HCT116 (cell line): ENCODE measurements at regions not wholly inside any gene's neighbourhood (a gene's known extent, or its start where the extent isn't known, plus 50 kb on each side); places are given as distances from the start of the nearest gene placed in this dataset.

ENCODE experiments used
- ATAC-seq: fragments of 200-7000 bp; cut with Tn5 transposase; 2 replicates; pipeline ENCODE4 v1.9.1; 2020; ENCODE audit warnings: mild to moderate bottlenecking, moderate library complexity
- BruUV-seq: library from RNA; stranded (reverse); fragments of 400-500 nt; replicated peaks from 2 replicates; lab custom pipeline; 2021; lab: Mats Ljungman, UMichigan
- CTCF ChIA-PET: fragments of 300-600 bp; sonication (Branson Sonifier 250); formaldehyde crosslinking; loops from one replicate; lab custom pipeline; 2021; ENCODE audit warnings: antibody characterized with exemption; lab: Charles Lee
- POLR2A ChIA-PET: fragments of 300-600, 350-600 bp; sonication (Branson Sonifier 250); formaldehyde crosslinking; loops from one replicate; lab custom pipeline; 2021; ENCODE audit warnings: antibody characterized with exemption; lab: Charles Lee
- RAD21 ChIA-PET, 2 experiments: fragments of 300-600 bp; sonication (Branson Sonifier 250); formaldehyde crosslinking; loops; one replicate each; lab custom pipeline; 2023; ENCODE audit warnings: low total read pairs in 2 of 2; ENCODE audit not compliant: uncharacterized antibody in 2 of 2, unreplicated experiment in 2 of 2, low non-redundant PET in 1 of 2; lab: Charles Lee
- DNase-seq: peaks from one replicate; pipeline ENCODE4 v3.0.0-alpha.2; 2010; ENCODE audit warnings: low read depth, low spot score
- H2AFZ ChIP-seq: fragments of 200-600 bp; shearing (Covaris generic), sonication (generic); 2 replicates; pipeline ENCODE4 v1.6.1; 2017; ENCODE audit warnings: low read depth, mixed run types, mixed read lengths, antibody characterized with exemption, low read length; ENCODE audit not compliant: poor library complexity, severe bottlenecking
- H3K27ac ChIP-seq: 2 replicates; pipeline ENCODE4 v1.5.1; 2012; ENCODE audit warnings: low read depth, low read length
- H3K27me3 ChIP-seq: fragments of 200-600 bp; sonication (generic); 2 replicates; pipeline ENCODE4 v1.6.1; 2016; ENCODE audit warnings: mixed run types, low read length, mixed read lengths; ENCODE audit not compliant: insufficient read depth
- H3K36me3 ChIP-seq, 2 experiments: fragments of 200-500 bp in 1 of 2; fragments of 200-600 bp in 1 of 2; sonication (Bioruptor generic) in 1 of 2; sonication (generic) in 1 of 2; 2 replicates each; pipeline versions ENCODE4 v1.5.1 to v1.6.1; 2014 to 2016; ENCODE audit warnings: low read length in 2 of 2, inconsistent platforms in 1 of 2, mixed read lengths in 1 of 2, mixed run types in 1 of 2; ENCODE audit not compliant: insufficient read depth in 2 of 2, control insufficient read depth in 1 of 2
- H3K4me1 ChIP-seq, 2 experiments: fragments of 200-600 bp in 1 of 2; sonication (generic) in 1 of 2; 2 replicates each; pipeline versions ENCODE4 v1.5.1 to v1.6.1; 2012 to 2017; ENCODE audit warnings: low read length in 2 of 2, inconsistent platforms in 1 of 2, mild to moderate bottlenecking in 1 of 2, mixed read lengths in 1 of 2, mixed run types in 1 of 2, moderate library complexity in 1 of 2; ENCODE audit not compliant: insufficient read depth in 2 of 2, control insufficient read depth in 1 of 2
- H3K4me2 ChIP-seq: fragments of 200-600 bp; sonication (generic); 2 replicates; pipeline ENCODE4 v1.6.1; 2017; ENCODE audit warnings: mixed run types, low read length, mixed read lengths
- H3K4me3 ChIP-seq, 2 experiments: fragments of 200-600 bp in 1 of 2; sonication (generic) in 1 of 2; replicated peaks in 1 of 2; 2 replicates each; pipeline ENCODE4 v1.5.1; 2011 to 2016; ENCODE audit warnings: low read length in 2 of 2, control low read depth in 1 of 2, low read depth in 1 of 2, mild to moderate bottlenecking in 1 of 2, mixed read lengths in 1 of 2, mixed run types in 1 of 2
- H3K79me2 ChIP-seq: fragments of 200-600 bp; sonication (generic); 2 replicates; pipeline ENCODE4 v1.6.1; 2017; ENCODE audit warnings: mild to moderate bottlenecking, mixed run types, low read length, moderate library complexity, mixed read lengths; ENCODE audit not compliant: insufficient read depth
- H3K9ac ChIP-seq: fragments of 200-600 bp; sonication (generic); 2 replicates; pipeline ENCODE4 v1.6.1; 2016; ENCODE audit warnings: low read length, mixed read lengths
- H3K9me2 ChIP-seq: fragments of 200-600 bp; sonication (generic), shearing (Covaris generic); 2 replicates; pipeline ENCODE4 v1.6.1; 2017; ENCODE audit warnings: mixed run types, mild to moderate bottlenecking, moderate library complexity; ENCODE audit not compliant: insufficient read depth
- H3K9me3 ChIP-seq, 2 experiments: fragments of 200-500 bp in 1 of 2; fragments of 200-600 bp in 1 of 2; sonication (Bioruptor generic) in 1 of 2; sonication (generic) in 1 of 2; 2 replicates each; pipeline ENCODE4 v1.6.1; 2014 to 2017; ENCODE audit warnings: low read length in 2 of 2, mixed read lengths in 2 of 2, inconsistent platforms in 1 of 2, low read depth in 1 of 2, mild to moderate bottlenecking in 1 of 2, mixed run types in 1 of 2, moderate library complexity in 1 of 2; ENCODE audit not compliant: control insufficient read depth in 1 of 2, insufficient read depth in 1 of 2
- H4K20me1 ChIP-seq: fragments of 200-600 bp; sonication (generic), shearing (Covaris generic); 2 replicates; pipeline ENCODE4 v1.6.1; 2017; ENCODE audit warnings: mixed run types, mild to moderate bottlenecking, moderate library complexity; ENCODE audit not compliant: insufficient read depth
- CBX3 ChIP-seq: IDR thresholded peaks from 2 replicates; pipeline ENCODE4 v1.6.1; 2012; ENCODE audit warnings: low read depth
- CEBPB ChIP-seq: IDR thresholded peaks from 2 replicates; pipeline ENCODE4 v1.6.1; 2012; ENCODE audit warnings: low read depth
- ELF1 ChIP-seq: IDR thresholded peaks from 2 replicates; pipeline ENCODE4 v1.6.1; 2012; ENCODE audit warnings: low read depth, borderline replicate concordance
- EZH2 ChIP-seq: fragments of 200-600 bp; sonication (generic); IDR thresholded peaks from 2 replicates; pipeline ENCODE4 v1.6.1; 2017; ENCODE audit warnings: antibody characterized with exemption, mixed run types
- EZH2phosphoT487 ChIP-seq: fragments of 200-600 bp; IDR thresholded peaks from 2 replicates; pipeline ENCODE4 v1.6.1; 2018; ENCODE audit warnings: antibody characterized with exemption, borderline replicate concordance
- JUND ChIP-seq: IDR thresholded peaks from 2 replicates; pipeline ENCODE4 v1.6.1; 2012
- POLR2A ChIP-seq: IDR thresholded peaks from 2 replicates; pipeline ENCODE4 v1.7.0; 2011; ENCODE audit warnings: borderline replicate concordance; ENCODE audit not compliant: insufficient read depth, insufficient read length; ENCODE audit errors: extremely low read depth
- RAD21 ChIP-seq: IDR thresholded peaks from 2 replicates; pipeline ENCODE4 v1.6.1; 2012; ENCODE audit warnings: low read depth, mild to moderate bottlenecking
- TCF7L2 ChIP-seq: IDR thresholded peaks from 2 replicates; pipeline ENCODE4 v1.7.0; 2011; ENCODE audit warnings: borderline replicate concordance, inconsistent platforms; ENCODE audit not compliant: insufficient read depth, insufficient read length; ENCODE audit errors: extremely low read depth
- YY1 ChIP-seq: IDR thresholded peaks from 2 replicates; pipeline ENCODE4 v1.6.1; 2011; ENCODE audit warnings: low read length, low read depth, moderate library complexity, mild to moderate bottlenecking; ENCODE audit not compliant: insufficient replicate concordance; ENCODE audit errors: extremely low read depth
- ZFX ChIP-seq: fragments of 450-650 bp; IDR thresholded peaks from 2 replicates; pipeline ENCODE4 v1.6.1; 2017
- intact Hi-C: fragments of 100-400 bp; cut with micrococcal nuclease; formaldehyde crosslinking; loops from 2 replicates; pipeline ENCODE4 v1.10.0; 2022
- TF ChIP-seq, protein P1 (sequence below): IDR thresholded peaks from 2 replicates; pipeline ENCODE4 v1.6.1; 2011; ENCODE audit warnings: mild to moderate bottlenecking, low read length, moderate library complexity; ENCODE audit not compliant: insufficient replicate concordance; ENCODE audit errors: extremely low read depth
- TF ChIP-seq, protein P2 (sequence below): IDR thresholded peaks from 2 replicates; pipeline ENCODE4 v1.6.1; 2012; ENCODE audit warnings: low read depth
- TF ChIP-seq, protein P3 (sequence below), 3 experiments: fragments of 200-600 bp in 1 of 3; sonication (generic) in 1 of 3; IDR thresholded peaks in 2 of 3; conservative IDR thresholded peaks in 1 of 3; 2 replicates each; pipeline ENCODE4 v1.5.1; 2012 to 2017; ENCODE audit warnings: low read depth in 2 of 3, low read length in 2 of 3, antibody characterized with exemption in 1 of 3, borderline replicate concordance in 1 of 3, control low read depth in 1 of 3, mild to moderate bottlenecking in 1 of 3, mixed read lengths in 1 of 3, mixed run types in 1 of 3, moderate library complexity in 1 of 3; ENCODE audit not compliant: insufficient read depth in 1 of 3
- TF ChIP-seq, protein P4 (sequence below): IDR thresholded peaks from 2 replicates; pipeline ENCODE4 v1.6.1; 2012

DNA sequence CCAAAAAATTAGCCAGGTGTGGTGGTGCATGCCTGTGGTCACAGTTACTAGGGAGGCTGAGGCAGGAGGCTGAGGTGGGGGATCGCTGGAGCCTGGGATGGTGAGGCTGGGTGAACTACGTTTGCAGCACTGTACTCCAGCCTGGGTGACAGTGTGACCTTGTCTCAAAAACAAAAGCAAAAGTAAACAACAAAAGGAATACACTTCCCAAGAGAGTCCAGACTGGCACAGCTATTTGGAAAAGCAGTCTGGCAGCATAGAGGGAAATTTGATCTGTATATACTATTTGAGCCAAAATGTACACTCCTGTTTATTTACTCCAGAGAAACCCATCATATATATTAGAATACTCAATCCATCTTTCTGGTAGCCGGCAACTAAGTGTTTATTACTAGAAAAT, 107.0 kb upstream of the HMCN1 start:
- BruUV-seq, result no TSS peak
- TF ChIP-seq, protein P1, sequence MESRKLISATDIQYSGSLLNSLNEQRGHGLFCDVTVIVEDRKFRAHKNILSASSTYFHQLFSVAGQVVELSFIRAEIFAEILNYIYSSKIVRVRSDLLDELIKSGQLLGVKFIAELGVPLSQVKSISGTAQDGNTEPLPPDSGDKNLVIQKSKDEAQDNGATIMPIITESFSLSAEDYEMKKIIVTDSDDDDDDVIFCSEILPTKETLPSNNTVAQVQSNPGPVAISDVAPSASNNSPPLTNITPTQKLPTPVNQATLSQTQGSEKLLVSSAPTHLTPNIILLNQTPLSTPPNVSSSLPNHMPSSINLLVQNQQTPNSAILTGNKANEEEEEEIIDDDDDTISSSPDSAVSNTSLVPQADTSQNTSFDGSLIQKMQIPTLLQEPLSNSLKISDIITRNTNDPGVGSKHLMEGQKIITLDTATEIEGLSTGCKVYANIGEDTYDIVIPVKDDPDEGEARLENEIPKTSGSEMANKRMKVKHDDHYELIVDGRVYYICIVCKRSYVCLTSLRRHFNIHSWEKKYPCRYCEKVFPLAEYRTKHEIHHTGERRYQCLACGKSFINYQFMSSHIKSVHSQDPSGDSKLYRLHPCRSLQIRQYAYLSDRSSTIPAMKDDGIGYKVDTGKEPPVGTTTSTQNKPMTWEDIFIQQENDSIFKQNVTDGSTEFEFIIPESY, result no peak
- TF ChIP-seq RAD21 (no peak), TCF7L2 (no peak), POLR2A (no peak), EZH2phosphoT487 (no peak), ZFX (no peak), YY1 (no peak), EZH2 (no peak), CEBPB (no peak), ELF1 (no peak), CBX3 (no peak), JUND (no peak)
- TF ChIP-seq, protein P2, sequence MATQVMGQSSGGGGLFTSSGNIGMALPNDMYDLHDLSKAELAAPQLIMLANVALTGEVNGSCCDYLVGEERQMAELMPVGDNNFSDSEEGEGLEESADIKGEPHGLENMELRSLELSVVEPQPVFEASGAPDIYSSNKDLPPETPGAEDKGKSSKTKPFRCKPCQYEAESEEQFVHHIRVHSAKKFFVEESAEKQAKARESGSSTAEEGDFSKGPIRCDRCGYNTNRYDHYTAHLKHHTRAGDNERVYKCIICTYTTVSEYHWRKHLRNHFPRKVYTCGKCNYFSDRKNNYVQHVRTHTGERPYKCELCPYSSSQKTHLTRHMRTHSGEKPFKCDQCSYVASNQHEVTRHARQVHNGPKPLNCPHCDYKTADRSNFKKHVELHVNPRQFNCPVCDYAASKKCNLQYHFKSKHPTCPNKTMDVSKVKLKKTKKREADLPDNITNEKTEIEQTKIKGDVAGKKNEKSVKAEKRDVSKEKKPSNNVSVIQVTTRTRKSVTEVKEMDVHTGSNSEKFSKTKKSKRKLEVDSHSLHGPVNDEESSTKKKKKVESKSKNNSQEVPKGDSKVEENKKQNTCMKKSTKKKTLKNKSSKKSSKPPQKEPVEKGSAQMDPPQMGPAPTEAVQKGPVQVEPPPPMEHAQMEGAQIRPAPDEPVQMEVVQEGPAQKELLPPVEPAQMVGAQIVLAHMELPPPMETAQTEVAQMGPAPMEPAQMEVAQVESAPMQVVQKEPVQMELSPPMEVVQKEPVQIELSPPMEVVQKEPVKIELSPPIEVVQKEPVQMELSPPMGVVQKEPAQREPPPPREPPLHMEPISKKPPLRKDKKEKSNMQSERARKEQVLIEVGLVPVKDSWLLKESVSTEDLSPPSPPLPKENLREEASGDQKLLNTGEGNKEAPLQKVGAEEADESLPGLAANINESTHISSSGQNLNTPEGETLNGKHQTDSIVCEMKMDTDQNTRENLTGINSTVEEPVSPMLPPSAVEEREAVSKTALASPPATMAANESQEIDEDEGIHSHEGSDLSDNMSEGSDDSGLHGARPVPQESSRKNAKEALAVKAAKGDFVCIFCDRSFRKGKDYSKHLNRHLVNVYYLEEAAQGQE, result no peak
- TF ChIP-seq, protein P3, sequence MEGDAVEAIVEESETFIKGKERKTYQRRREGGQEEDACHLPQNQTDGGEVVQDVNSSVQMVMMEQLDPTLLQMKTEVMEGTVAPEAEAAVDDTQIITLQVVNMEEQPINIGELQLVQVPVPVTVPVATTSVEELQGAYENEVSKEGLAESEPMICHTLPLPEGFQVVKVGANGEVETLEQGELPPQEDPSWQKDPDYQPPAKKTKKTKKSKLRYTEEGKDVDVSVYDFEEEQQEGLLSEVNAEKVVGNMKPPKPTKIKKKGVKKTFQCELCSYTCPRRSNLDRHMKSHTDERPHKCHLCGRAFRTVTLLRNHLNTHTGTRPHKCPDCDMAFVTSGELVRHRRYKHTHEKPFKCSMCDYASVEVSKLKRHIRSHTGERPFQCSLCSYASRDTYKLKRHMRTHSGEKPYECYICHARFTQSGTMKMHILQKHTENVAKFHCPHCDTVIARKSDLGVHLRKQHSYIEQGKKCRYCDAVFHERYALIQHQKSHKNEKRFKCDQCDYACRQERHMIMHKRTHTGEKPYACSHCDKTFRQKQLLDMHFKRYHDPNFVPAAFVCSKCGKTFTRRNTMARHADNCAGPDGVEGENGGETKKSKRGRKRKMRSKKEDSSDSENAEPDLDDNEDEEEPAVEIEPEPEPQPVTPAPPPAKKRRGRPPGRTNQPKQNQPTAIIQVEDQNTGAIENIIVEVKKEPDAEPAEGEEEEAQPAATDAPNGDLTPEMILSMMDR (IDR thresholded peaks at IDR 0.05 in 2 of 3, conservative IDR thresholded peaks at IDR 0.05 in 1 of 3; ENCODE audit: borderline replicate concordance in 1 of 3, insufficient read depth in 1 of 3, low read depth in 2 of 3, low read length in 2 of 3), result no peak
- TF ChIP-seq, protein P4, sequence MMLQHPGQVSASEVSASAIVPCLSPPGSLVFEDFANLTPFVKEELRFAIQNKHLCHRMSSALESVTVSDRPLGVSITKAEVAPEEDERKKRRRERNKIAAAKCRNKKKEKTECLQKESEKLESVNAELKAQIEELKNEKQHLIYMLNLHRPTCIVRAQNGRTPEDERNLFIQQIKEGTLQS, result no peak
- H3K4me3 ChIP-seq, result no peak overlapping the region
- no peaks in the 10 kb centered on the region for H3K27me3 ChIP-seq
- no peaks in the 10 kb centered on the region for H3K36me3 ChIP-seq
- RAD21 ChIA-PET, result no interaction called here
- no peak overlapping the region for H2AFZ ChIP-seq
- no peak overlapping the region for H3K27ac ChIP-seq
- no peak for ATAC-seq
- no peak overlapping the region for H3K4me2 ChIP-seq
- no peak for DNase-seq
- H4K20me1 ChIP-seq, result no peaks in the 10 kb centered on the region
- no peaks in the 10 kb centered on the region for H3K79me2 ChIP-seq
- no peaks in the 10 kb centered on the region; the same call in 1 of the 2 replicates for H3K9me2 ChIP-seq
- POLR2A ChIA-PET, result no interaction called here
- intact Hi-C loops, result no loop called here
- no peaks in the 10 kb centered on the region for H3K9me3 ChIP-seq
- CTCF ChIA-PET, result no interaction called here
- H3K9ac ChIP-seq, result no peak overlapping the region
- H3K4me1 ChIP-seq, result no peaks in the 10 kb centered on the region
